Body of pancreas (tissue), 4 donors: ENCODE measurements at regions not wholly inside any gene's neighbourhood (a gene's known extent, or its start where the extent isn't known, plus 50 kb on each side); places are given as distances from the start of the nearest gene placed in this dataset.

Source experiments
- ATAC-seq: fragments of 150-250 bp; one replicate; pipeline ENCODE4 v1.9.1; 2016
- DNase-seq, 4 donors: peaks; one replicate each; pipeline ENCODE4 v3.0.0-alpha.2; 2019
- H3K27ac ChIP-seq, 4 donors: fragments of 200-600 bp; sonication (generic); 1 replicate in 3 of 4; 2 replicates in 1 of 4; pipeline versions ENCODE4 v1.5.1 to v1.6.1; 2016 to 2019; ENCODE audit warnings: mild to moderate bottlenecking in 1 of 4, mixed read lengths in 1 of 4, moderate library complexity in 1 of 4
- H3K27me3 ChIP-seq, 2 donors: fragments of 200-600 bp; sonication (generic); one replicate each; pipeline ENCODE4 v1.6.0; 2016; ENCODE audit warnings: mild to moderate bottlenecking in 1 of 2
- H3K36me3 ChIP-seq, 2 donors: fragments of 200-600 bp; sonication (generic); replicated peaks in 1 of 2; 2 replicates each; pipeline ENCODE4 v1.5.1; 2016; ENCODE audit warnings: low read depth in 2 of 2; ENCODE audit not compliant: insufficient read depth in 1 of 2
- H3K4me1 ChIP-seq: fragments of 200-600 bp; sonication (generic); one replicate; pipeline ENCODE4 v1.6.0; 2016
- H3K4me3 ChIP-seq, 2 donors: fragments of 200-600 bp; sonication (generic); 1 replicate in 1 of 2; 2 replicates in 1 of 2; pipeline ENCODE4 v1.5.1; 2016 to 2019
- H3K9me3 ChIP-seq, 3 donors: fragments of 200-600 bp; sonication (generic); 1 replicate in 2 of 3; 2 replicates in 1 of 3; pipeline ENCODE4 v1.5.1; 2016
- CTCF ChIP-seq, 7 experiments: fragments of 450-650 bp in 4 of 7; fragments of 200-600 bp in 3 of 7; sonication (generic) in 3 of 7; IDR thresholded peaks; one replicate each; pipeline ENCODE4 v1.5.1; 2016 to 2019; ENCODE audit warnings: antibody characterized with exemption in 7 of 7
- POLR2A ChIP-seq, 3 donors: fragments of 450-650 bp; IDR thresholded peaks; one replicate each; pipeline ENCODE4 v1.6.1; 2016; ENCODE audit warnings: antibody characterized with exemption in 3 of 3, mild to moderate bottlenecking in 2 of 3
- WGBS, 2 donors: methylation state at CpG; one replicate each; pipeline ENCODE4 v1.1.5; 2017; 5-methylcytosine and 5-hydroxymethylcytosine counted together
- intact Hi-C: fragments of 100-400 bp; cut with DNase I; formaldehyde crosslinking; loops from one replicate; pipeline ENCODE4 v1.15.1; 2023

GRCh38 chr6:48315915-48316314 lies 204.9 kb upstream of the PTCHD4 start:
- TF ChIP-seq CTCF (IDR thresholded peaks at IDR 0.05) (no peak), POLR2A (IDR thresholded peaks at IDR 0.05) (no peak)
- H3K27me3 ChIP-seq = no peaks in the 10 kb centered on the region
- 55 to 57% methylated on average over 1 of the region's 1 CpG for WGBS, 2 donors
- no peaks in the 10 kb centered on the region for H3K9me3 ChIP-seq
- H3K36me3 ChIP-seq = no peaks in the 10 kb centered on the region
- intact Hi-C loops = no loop called here
- no peak overlapping the region for H3K4me3 ChIP-seq
- H3K4me1 ChIP-seq = no peaks in the 10 kb centered on the region
- DNase-seq (no peak), ATAC-seq (no peak)
- no peak overlapping the region for H3K27ac ChIP-seq

- no peaks in the 10 kb centered on the region for H3K9me3 ChIP-seq
- no peaks in the 10 kb centered on the region for H3K27me3 ChIP-seq
- no peaks in the 10 kb centered on the region for H3K36me3 ChIP-seq
- 62 to 64% methylated on average over 5 of the region's 5 CpGs for WGBS, 2 donors
- ATAC-seq (no peak), DNase-seq (no peak)
- TF ChIP-seq POLR2A (IDR thresholded peaks at IDR 0.05) (no peak), CTCF (IDR thresholded peaks at IDR 0.05) (no peak)
- no peaks in the 10 kb centered on the region for H3K4me1 ChIP-seq
- H3K4me3 ChIP-seq = no peak overlapping the region
- H3K27ac ChIP-seq = no peak overlapping the region
- intact Hi-C loops = no loop called here
These were observed 204.2 kb upstream of the PTCHD4 start for GRCh38 chr6:48315051-48315719.

GRCh38 chr6:48311301-48311700 lies 200.3 kb upstream of the PTCHD4 start:
- no peaks in the 10 kb centered on the region for H3K36me3 ChIP-seq
- TF ChIP-seq POLR2A (IDR thresholded peaks at IDR 0.05) = no peak
- no peak for TF ChIP-seq CTCF (IDR thresholded peaks at IDR 0.05)
- no peak for ATAC-seq
- H3K9me3 ChIP-seq = no peaks in the 10 kb centered on the region
- DNase-seq = no peak
- no peak overlapping the region for H3K27ac ChIP-seq
- no peaks in the 10 kb centered on the region for H3K27me3 ChIP-seq
- no peak overlapping the region for H3K4me3 ChIP-seq
- intact Hi-C loops = no loop called here
- H3K4me1 ChIP-seq = no peaks in the 10 kb centered on the region

GRCh38 chr6:48307573-48307972 lies 196.6 kb upstream of the PTCHD4 start:
- no peak for DNase-seq
- H3K36me3 ChIP-seq = no peaks in the 10 kb centered on the region
- no peak overlapping the region for H3K27ac ChIP-seq
- no peak overlapping the region for H3K4me3 ChIP-seq
- H3K9me3 ChIP-seq = no peaks in the 10 kb centered on the region
- H3K4me1 ChIP-seq = no peaks in the 10 kb centered on the region
- 59 to 78% methylated on average over 2 of the region's 2 CpGs for WGBS, 2 donors
- ATAC-seq = no peak
- TF ChIP-seq POLR2A (IDR thresholded peaks at IDR 0.05) (no peak), CTCF (IDR thresholded peaks at IDR 0.05) (no peak)
- intact Hi-C loops = no loop called here
- H3K27me3 ChIP-seq = no peaks in the 10 kb centered on the region

GRCh38 chr6:48290595-48290994 lies 179.6 kb upstream of the PTCHD4 start:
- Histone ChIP-seq H3K36me3 (no peaks in the 10 kb centered on the region), H3K27me3 (no peaks in the 10 kb centered on the region), H3K27ac (no peak overlapping the region), H3K9me3 (no peaks in the 10 kb centered on the region), H3K4me3 (no peak overlapping the region), H3K4me1 (no peaks in the 10 kb centered on the region)
- ATAC-seq = no peak
- no peak for DNase-seq
- WGBS, 2 donors = 60 to 69% methylated on average over 4 of the region's 4 CpGs
- TF ChIP-seq POLR2A (IDR thresholded peaks at IDR 0.05) = no peak
- no peak for TF ChIP-seq CTCF (IDR thresholded peaks at IDR 0.05)
- intact Hi-C loops = no loop called here
